Cardiac septum (tissue), 1 donor: ENCODE measurements at regions not wholly inside any gene's neighbourhood (a gene's known extent, or its start where the extent isn't known, plus 50 kb on each side); places are given as distances from the start of the nearest gene placed in this dataset.
"Not testable (repeated sequence)": the region's sequence is repeated elsewhere in the genome, so short reads cannot be mapped to it uniquely, and the experiment has no call there.

Experiments
- DNase-seq: peaks from one replicate; pipeline ENCODE4 v3.0.0-alpha.2; 2020; ENCODE audit warnings: low spot score
- intact Hi-C: fragments of 100-400 bp; cut with DNase I; formaldehyde crosslinking; loops from one replicate; pipeline ENCODE4 v1.14.0; 2022
- donor health status: DM: no; HTN: no; CAD: no.

DNA sequence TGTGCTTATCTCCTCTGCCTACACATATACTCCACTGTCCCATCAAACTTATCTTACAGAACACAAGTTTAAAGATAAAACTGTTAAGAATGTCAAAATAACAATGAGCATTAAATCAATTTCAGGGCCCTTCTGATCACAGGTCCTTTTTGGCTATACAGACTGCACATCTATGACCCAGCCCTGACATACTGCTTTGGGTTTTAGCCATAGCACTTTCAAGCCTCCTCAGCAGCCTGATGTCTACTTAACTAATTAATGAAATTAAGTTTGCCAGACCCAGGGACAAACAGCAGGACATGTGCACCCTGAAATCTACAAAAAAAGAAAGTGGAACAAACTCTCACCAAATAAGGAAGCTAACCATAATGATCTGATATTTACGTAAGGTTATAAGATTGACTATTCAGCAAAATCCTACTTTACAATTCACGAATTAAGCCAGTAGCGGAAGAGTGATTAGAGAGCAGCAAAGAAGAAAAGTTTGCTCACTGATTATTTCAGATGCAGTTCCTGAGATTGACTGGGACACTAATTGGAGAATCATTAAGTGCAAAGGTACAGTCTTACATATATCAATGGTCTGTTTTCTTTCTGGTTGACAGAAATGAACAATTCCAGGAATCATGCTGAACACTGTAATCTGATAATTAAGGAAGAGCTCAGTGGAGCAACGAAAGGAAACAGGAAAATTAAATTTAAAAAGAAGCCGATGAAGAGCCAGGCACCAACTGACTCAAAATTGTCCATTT lies 669.3 kb upstream of the LRRN3 start:
- DNase-seq = no peak
- intact Hi-C loops = no loop called here

DNA sequence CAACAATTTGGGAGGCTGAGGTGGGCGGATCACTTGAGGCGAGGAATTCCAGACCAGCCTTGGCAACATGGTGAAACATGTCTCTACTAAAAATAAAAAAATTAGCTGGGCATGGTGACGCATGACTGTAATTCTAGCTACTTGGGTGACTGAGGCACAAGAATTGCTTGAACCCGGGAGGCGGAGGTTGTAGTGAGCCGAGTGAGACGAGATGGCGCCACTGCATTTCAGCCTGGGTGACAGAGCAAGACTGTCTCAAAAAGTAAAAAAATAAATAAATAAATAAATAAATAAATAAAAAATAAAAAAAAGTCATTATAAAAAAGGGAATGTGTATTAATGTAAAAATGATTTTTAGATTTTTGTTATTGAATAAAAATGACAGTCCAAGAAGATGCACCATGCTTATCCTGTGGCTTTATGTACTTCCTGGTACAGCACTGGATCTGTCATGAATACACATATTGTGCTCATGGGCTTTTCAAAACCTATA lies 658.8 kb upstream of the LRRN3 start:
- intact Hi-C loops = no loop called here
- DNase-seq = no peak

DNA sequence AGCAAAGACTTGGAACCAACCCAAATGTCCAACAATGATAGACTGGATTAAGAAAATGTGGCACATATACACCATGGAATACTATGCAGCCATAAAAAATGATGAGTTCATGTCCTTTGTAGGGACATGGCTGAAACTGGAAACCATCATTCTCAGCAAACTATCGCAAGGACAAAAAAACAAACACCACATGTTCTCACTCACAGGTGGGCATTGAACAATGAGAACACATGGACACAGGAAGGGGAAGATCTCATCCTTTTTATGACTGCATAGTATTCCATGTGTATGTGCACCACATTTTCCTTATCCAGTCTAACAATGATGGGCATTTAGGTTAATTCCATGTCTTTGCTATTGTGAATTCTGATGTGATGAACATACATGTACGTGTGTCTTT lies 652.0 kb upstream of the LRRN3 start:
- intact Hi-C loops, DNase-seq: not testable (repeated sequence)

DNA sequence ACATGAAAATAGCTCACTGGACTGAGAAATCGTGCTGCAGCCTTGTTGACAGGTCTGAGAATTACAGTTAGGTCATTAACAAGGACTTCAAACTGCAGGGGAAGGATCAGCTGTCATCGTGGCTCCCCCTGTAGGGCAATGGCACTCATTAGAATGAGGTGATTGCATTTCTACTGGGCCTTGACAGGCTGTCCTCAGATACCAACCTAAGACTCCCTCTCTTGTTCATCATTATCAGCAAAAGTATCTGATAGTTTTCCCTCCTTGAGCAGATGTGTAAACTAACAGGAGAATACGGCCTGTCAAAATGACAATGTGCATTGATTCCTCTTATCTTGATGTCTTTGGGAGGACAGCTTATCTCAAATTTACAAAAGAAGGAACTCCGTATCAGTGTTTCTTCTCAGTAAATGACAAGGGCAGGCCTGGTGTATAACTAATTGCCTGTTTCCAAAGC lies 648.5 kb upstream of the LRRN3 start:
- no peak for DNase-seq
- intact Hi-C loops = no loop called here

DNA sequence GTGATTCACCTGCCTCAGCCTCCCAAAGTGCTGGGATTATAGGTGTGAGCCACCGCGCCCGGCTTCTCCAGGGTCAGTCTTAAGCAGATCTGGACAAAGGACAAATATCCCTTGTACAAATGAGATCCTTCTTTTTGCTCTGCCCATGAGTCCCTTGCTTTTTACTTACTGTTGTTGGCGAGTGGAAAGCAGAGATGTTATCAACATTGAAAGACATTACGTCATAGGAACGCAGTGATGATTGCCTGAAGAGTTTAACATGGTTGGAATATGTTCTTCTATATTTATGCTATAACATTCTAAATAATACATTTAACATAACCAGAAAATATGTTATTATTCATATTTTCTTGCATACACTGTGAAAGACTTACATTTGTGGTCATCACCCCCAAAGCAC lies 644.3 kb upstream of the LRRN3 start:
- intact Hi-C loops = no loop called here
- DNase-seq = no peak

DNA sequence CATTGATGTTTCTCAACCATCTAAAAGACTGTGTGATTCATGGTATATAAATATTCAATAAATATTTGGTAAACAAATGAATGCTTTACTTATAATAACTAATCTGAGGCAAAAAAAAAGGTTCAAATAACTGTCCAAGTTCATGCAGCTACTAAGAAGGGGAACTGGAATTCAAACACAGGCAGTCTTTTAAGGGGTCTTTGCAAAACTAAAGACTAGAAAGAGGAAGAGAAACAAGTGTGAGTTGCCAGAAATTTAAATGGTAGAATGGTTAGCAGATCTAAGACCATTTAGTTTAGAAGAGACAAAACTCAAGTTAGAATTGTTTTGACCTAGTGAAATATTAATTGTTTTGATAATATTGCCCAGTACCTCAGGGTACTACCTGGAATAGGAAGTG lies 642.0 kb upstream of the LRRN3 start:
- no peak for DNase-seq
- intact Hi-C loops = no loop called here

DNA sequence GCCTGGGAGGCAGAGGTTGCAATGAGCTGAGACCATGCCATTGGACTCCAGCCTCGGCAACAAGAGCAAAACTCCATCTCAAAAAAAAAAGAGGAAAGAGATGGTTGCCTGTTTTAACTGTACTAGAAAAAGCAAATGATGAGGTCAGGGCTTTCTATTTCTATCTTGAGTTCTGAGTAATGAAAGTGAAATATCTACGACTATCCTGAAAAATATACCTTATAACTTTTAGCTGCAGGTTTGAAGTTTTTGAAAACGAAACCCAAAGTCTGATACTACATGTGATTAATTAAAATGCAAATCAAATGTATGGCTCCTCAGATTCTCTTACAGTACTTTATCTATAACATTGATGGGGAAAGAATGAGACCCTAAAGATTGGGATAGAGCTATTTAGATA lies 636.2 kb upstream of the LRRN3 start:
- no peak for DNase-seq
- intact Hi-C loops = no loop called here

DNA sequence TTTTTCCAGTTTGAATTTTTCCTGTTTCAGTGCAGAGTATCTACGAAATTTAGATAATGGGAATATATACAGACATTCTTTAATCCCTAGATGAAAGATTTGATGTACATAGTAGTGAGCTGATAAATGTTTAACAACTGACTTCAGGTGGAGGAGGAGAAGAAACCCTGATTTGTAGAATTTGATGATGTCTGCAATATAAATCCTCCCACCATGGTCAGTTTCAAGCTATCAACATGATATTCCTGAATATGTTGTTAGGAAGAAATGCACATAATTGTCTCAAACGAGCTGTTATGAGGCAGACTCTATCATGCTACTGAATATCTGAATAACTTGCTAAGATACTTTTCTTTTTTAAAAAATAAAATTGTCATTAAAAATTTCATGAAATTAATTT lies 629.3 kb upstream of the LRRN3 start:
- intact Hi-C loops = no loop called here

DNA sequence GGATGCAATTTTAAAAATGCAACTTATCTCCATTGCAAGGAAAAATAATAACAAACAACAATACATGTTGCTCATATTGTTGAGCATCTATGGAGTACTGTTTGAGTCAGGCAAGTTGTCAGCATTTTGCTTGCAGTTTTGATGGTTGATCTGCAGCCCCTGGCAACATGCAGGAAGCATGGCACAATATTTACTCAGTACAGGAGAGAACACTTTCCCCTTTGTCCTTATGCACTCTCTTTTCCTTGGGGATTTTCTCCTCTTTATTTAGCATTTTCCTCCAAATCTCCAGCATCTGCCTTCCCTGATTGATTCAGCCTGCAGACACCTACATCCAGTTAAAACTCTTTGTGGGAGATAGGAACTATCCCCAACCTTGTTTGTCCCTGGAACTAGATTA lies 620.5 kb upstream of the LRRN3 start:
- intact Hi-C loops = no loop called here

More for the DNA sequence above, 629.3 kb upstream of the LRRN3 start:
- DNase-seq = no peak

DNA sequence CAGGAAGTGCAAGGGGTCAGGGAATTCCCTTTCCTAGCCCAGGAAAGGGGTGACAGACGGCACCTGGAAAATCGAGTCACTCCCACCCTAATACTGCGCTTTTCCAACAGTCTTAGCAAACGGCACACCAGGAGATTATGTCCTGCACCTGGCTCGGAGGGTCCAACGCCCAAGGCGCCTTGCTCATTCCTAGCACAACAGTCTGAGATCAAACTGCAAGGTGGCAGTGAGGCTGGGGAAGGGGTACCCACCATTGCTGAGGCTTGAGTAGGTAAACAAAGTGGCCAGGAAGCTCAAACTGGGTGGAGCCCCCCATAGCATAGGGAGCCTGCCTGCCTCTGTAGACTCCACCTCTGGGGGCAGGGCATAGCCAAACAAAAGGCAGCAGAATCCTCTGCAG lies 618.5 kb upstream of the LRRN3 start:
- DNase-seq, intact Hi-C loops: not testable (repeated sequence)

More for the DNA sequence above, 620.5 kb upstream of the LRRN3 start:
- no peak for DNase-seq

DNA sequence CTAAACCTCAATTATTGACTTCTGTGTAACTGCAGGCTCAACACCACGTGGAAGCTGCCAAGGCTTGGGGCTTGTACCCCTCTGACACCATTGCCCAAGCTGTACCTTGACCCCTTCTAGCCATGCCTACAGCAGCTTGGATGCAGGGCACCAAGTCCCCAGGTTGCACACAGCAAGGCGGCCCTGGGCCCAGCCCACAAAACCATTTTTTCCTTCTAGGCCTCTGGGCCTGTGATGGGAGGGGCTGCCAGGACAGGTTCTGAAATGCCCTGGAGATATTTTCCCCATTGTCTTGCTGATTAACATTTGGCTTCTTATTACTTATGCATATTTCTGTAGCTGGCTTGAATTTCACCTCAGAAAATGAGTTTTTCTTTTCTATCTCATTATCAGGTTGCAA lies 610.0 kb upstream of the LRRN3 start:
- intact Hi-C loops = no loop called here
- no peak for DNase-seq

DNA sequence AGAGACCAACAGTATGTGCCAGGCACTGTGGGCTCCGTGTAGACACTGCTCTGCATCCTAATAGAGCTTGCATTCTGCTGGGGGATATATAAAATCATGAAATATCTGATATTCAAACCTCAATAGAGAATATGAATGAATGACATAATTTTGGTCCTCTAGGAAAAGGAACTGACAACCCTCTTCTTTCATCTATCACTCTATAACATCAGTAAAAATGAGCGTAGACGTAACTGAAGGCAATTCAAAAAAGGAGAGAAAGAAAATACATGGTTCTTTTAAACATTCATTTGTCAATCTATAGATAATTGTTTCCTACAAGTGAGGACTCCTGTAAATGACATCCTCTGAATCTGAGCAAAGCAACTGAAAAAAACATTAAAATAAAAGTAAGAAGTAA lies 607.4 kb upstream of the LRRN3 start:
- DNase-seq = no peak
- intact Hi-C loops = no loop called here

DNA sequence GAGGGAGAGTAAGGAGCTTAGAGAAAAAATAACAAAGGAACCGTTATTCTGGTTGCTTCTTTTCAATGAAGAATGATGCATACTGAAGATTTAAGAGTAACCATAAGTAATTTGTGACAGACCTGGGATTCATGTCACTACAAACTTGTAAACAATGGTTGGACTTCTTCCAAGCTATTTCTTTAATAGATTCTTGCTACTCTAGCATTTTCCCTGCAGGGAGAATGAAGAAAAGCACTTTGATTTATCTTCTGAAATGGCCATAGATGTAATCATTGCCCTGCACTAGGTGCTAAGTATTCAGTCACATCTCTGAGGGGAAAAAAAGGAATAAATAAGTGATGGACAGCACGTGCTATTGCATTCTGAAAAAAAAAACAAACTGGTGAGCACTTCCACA lies 606.6 kb upstream of the LRRN3 start:
- no peak for DNase-seq
- intact Hi-C loops = no loop called here

DNA sequence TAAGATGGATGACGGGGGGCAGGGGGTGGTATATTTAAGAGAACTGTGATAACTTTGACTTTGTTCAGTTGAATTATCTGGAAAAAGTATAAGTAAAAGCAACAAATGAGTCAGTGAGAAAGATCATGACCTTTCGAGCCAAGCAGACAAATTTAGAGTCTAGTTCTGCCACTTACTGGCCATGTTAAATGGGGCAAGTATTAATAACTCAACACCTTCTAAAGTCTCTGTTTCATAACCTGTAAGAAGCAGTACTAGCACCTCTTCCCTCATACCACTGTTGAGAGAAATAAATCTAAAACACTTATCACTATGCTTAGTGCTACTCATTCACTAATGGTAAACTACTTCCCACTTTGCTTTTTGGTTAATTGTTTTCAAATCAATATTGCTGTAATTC lies 604.4 kb upstream of the LRRN3 start:
- intact Hi-C loops = no loop called here
- DNase-seq = no peak

DNA sequence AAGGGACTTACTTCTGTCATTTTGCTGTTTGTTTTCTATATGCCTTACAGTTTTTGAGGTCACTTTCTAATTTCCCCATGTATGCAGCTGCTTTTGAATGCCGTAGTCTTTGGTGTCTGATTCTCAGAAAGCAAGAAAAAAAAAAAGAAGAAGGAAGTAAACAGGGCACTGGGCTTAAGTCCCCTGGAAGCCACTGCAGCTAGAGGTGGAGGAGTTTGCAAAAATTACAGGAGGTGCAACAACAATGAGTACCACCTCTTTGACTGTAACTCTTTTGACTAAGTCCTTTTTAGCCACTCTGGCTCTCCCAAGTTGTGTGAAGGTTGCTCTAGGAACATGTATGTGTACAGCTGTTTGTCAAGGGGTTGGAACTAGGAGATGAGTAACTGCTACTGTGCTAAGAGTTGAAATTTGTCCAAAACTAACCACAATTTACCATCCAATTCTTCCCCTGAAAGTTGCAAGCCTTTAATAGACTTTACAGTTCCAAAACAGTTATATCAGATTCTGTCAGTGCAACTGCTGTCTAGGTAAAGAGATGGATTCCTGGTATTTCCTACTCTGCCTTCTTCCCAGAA lies 588.0 kb upstream of the LRRN3 start:
- intact Hi-C loops = no loop called here

DNA sequence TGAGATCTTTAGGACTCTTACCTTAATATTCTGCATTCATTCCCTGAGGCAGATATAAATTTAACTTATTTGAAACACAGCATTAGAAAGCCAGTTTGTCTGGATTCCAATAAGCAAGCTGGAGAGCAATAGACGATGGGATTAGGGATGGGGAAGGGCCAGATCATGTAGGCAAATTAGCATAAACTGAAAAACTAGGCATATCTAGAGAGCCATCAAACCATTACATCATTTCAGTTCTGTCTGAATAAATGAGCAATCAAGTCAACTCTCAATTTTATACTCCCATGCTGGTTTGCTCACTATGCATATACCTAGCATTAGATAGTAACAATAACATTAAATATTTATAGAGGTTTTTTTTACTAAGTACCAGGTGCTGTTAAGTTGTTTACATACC lies 583.6 kb upstream of the LRRN3 start:
- intact Hi-C loops = no loop called here
- no peak for DNase-seq

More for the DNA sequence above, 588.0 kb upstream of the LRRN3 start:
- no peak for DNase-seq

DNA sequence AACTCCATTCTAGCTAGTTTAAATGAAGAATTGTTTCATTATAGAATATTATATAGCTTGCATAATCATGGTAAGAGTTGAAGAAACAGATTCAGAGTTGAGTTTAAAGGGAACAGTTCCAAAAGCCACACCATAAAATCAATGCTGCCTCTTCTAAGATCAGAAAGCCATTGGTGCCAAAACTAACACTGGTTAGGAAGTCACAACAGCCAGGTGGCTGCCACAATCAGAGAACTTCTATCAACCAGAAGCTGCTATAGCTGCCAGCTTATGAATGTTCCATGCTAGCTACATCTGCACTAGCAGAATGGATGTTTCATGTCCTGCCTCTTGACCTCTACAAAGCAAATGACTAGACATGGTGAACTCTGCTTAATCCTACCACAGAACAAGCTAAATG lies 583.1 kb upstream of the LRRN3 start:
- no peak for DNase-seq
- intact Hi-C loops = no loop called here

DNA sequence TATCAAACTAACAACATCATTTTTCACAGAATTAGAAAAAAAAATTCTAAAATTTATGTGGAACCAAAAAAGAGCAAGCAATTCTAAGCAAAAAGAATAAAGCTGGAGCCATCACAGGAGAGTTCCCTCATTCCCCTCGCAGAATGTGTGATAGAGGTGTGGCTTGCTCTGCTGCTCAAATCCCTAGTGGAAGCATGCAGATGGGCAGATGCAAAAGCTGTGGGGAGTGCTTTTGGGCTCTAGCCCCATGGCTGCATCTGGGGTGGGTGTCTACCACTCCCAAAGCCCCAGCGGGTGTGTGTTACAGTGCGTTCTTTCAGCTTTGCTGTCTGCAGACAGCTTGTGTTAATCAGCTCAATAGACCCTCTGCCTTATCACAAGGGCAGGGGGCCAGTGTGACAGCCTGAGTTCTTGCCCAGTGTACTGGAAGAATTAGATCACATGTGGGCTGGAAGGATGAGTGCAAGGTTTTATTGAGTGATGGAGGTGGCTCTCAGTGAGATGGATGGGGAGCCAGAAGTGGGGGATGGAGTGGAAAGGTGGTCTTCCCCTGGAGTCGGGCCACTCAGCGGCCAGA lies 575.9 kb upstream of the LRRN3 start:
- DNase-seq, intact Hi-C loops: not testable (repeated sequence)

DNA sequence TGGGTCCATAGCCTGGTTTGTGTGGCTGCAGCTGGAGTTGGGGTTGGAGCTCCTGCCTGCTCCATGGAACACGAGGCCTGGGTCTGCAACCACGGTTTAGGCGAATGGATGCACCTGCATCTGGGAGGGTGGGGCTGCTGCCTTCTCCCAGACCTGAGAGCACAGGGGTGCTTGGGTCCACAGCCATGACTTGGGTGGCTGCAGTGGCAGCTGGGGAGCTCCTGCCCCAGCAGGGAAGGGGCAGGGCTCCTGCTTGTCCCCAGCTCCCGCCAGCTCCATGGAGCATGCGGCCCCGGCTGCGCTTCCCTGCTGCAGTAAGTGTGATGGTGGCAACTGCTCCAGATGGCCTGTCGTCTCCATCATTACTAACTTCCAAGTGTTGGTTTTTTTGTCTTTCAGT lies 571.1 kb upstream of the LRRN3 start:
- no peak for DNase-seq
- intact Hi-C loops = no loop called here

DNA sequence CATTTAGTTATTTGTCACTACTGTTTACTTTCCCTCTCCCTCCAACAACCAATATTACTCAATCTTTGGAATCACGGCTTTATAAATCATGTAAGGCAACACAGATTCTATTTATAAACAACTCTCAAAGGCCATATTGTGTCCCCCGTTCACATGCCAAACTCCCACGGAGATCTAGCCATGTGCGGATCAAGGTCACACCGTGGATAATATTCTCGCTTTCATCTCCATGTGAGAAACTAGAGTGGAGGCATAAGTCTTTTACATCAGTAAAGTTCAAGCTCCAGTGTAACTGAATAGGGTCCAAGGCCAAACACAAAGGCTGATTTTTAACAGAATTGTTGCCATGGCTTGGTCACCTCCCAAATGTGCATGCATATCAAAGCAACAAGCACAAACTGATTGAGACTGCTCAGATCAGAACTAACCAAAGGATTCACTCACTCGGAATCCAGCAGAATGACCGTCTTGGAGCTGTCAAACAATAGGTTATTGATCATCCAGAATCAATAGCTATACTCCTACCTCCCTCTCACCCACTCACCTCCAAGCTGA lies 569.5 kb upstream of the LRRN3 start:
- intact Hi-C loops = no loop called here

More for the DNA sequence above, 569.5 kb upstream of the LRRN3 start:
- no peak for DNase-seq
